Left lung (tissue), 4 donors: ENCODE measurements at regions not wholly inside any gene's neighbourhood (a gene's known extent, or its start where the extent isn't known, plus 50 kb on each side); places are given as distances from the start of the nearest gene placed in this dataset.

Source experiments
- ATAC-seq: fragments of 200-7000 bp; cut with Tn5 transposase; one replicate; pipeline ENCODE4 v1.9.1; 2020; ENCODE audit warnings: moderate library complexity
- DNase-seq, 4 donors: peaks; one replicate each; pipeline ENCODE4 v3.0.0-alpha.2; 2013 to 2020
- H3K27ac ChIP-seq, 2 donors: fragments of 200-600 bp; sonication (generic) in 1 of 2; one replicate each; pipeline versions ENCODE4 v1.5.0 to v1.8.0; 2020 to 2021
- H3K27me3 ChIP-seq, 2 donors: fragments of 200-600 bp; sonication (generic) in 1 of 2; one replicate each; pipeline versions ENCODE4 v1.5.0 to v1.8.0; 2020 to 2021
- H3K36me3 ChIP-seq, 2 donors: fragments of 200-600 bp; sonication (generic) in 1 of 2; one replicate each; pipeline versions ENCODE4 v1.5.0 to v1.8.0; 2020 to 2021
- H3K4me1 ChIP-seq, 2 donors: fragments of 200-600 bp; one replicate each; pipeline ENCODE4 v1.8.0; 2021
- H3K4me3 ChIP-seq, 2 donors: fragments of 200-600 bp; sonication (generic) in 1 of 2; one replicate each; pipeline versions ENCODE4 v1.5.0 to v1.8.0; 2020 to 2021; ENCODE audit warnings: mild to moderate bottlenecking in 1 of 2
- H3K9me3 ChIP-seq, 2 donors: fragments of 200-600 bp; sonication (generic) in 1 of 2; one replicate each; pipeline versions ENCODE4 v1.5.0 to v1.8.0; 2020 to 2021
- intact Hi-C, 2 donors: fragments of 100-400 bp; cut with DNase I; formaldehyde crosslinking; loops; one replicate each; pipeline versions ENCODE4 v1.11.2 to v1.14.2; 2022
- TF ChIP-seq, protein P1 (sequence below), 2 donors: fragments of 200-600 bp; sonication (generic) in 1 of 2; IDR thresholded peaks; one replicate each; pipeline versions ENCODE4 v1.5.0 to v1.8.0; 2021; ENCODE audit warnings: antibody characterized with exemption in 2 of 2
- donor health status: DM: no; HTN: yes; CAD: no.
- donor health status: DM: no; HTN: no; CAD: no.

DNA sequence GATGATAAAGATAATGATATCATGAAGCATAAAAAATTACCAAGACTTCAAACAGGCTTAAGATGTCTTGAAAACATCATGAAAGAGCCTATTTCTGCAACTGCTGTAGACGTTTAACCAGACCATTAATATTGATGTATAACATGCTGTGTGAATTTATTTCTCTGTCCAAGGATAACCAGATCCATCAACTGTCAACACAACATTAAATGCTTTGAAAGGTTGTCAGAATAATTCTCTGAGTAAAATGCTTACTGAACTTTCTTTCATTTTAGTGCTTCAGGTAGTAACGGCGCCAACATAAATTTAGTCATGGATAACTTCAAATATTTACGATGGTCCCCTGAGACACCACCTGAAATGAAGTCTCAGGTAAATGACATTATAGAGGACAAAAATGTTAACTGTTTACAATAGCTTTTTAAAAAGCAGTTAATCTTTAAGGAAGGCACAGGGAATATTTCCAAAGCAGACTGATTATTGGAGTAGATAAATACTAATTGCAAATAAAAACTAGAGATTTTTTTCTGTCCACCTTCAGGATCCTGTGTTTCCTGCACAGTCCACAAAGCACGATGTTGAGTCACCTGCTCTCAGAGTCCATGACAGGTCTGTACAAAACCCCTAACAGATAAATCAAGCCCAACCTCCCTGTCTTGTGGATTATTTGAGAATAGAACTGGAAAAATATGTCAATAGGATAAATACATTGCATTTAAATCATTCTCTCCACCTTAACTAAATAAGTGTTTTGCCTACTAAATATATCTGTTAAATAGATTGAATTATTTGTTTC is 1213.2 kb downstream of the XPNPEP1 start:
- Histone ChIP-seq H3K4me3 (no peak overlapping the region), H3K27ac (no peak overlapping the region), H3K9me3 (peaks cover 0 to 24% of the 10 kb centered on the region in 2 donors), H3K36me3 (no peaks in the 10 kb centered on the region), H3K4me1 (no peaks in the 10 kb centered on the region), H3K27me3 (no peaks in the 10 kb centered on the region)
- TF ChIP-seq, protein P1, sequence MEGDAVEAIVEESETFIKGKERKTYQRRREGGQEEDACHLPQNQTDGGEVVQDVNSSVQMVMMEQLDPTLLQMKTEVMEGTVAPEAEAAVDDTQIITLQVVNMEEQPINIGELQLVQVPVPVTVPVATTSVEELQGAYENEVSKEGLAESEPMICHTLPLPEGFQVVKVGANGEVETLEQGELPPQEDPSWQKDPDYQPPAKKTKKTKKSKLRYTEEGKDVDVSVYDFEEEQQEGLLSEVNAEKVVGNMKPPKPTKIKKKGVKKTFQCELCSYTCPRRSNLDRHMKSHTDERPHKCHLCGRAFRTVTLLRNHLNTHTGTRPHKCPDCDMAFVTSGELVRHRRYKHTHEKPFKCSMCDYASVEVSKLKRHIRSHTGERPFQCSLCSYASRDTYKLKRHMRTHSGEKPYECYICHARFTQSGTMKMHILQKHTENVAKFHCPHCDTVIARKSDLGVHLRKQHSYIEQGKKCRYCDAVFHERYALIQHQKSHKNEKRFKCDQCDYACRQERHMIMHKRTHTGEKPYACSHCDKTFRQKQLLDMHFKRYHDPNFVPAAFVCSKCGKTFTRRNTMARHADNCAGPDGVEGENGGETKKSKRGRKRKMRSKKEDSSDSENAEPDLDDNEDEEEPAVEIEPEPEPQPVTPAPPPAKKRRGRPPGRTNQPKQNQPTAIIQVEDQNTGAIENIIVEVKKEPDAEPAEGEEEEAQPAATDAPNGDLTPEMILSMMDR (IDR thresholded peaks at IDR 0.05): no peak
- intact Hi-C loops: no loop called here
- no peak for DNase-seq
- ATAC-seq: no peak

DNA sequence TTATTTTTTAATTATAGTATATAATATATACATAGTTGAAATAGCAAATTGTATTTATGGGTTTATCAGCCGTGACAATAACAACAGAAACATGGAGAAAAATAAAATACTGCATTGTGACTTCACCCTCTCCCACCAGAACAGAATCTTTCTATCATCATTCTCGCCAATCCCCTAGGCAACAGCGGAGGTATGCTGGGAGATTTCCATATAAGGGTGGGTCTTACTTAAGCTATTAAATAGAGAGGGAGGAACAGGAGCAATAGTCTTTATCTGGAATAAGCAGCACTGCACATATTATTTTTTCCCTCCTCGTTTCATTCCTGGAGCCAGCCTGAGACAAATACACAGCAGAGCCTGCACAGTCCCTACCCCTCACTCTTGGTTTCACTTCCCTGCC is 1214.9 kb downstream of the XPNPEP1 start:
- ATAC-seq (no peak), DNase-seq (no peak)
- intact Hi-C loops: no loop called here
- no peaks in the 10 kb centered on the region for H3K36me3 ChIP-seq
- no peaks in the 10 kb centered on the region for H3K4me1 ChIP-seq
- peaks cover 0 to 15% of the 10 kb centered on the region in 2 donors for H3K9me3 ChIP-seq
- H3K4me3 ChIP-seq: no peak overlapping the region
- TF ChIP-seq, protein P1 (IDR thresholded peaks at IDR 0.05): no peak
- no peaks in the 10 kb centered on the region for H3K27me3 ChIP-seq
- no peak overlapping the region for H3K27ac ChIP-seq

DNA sequence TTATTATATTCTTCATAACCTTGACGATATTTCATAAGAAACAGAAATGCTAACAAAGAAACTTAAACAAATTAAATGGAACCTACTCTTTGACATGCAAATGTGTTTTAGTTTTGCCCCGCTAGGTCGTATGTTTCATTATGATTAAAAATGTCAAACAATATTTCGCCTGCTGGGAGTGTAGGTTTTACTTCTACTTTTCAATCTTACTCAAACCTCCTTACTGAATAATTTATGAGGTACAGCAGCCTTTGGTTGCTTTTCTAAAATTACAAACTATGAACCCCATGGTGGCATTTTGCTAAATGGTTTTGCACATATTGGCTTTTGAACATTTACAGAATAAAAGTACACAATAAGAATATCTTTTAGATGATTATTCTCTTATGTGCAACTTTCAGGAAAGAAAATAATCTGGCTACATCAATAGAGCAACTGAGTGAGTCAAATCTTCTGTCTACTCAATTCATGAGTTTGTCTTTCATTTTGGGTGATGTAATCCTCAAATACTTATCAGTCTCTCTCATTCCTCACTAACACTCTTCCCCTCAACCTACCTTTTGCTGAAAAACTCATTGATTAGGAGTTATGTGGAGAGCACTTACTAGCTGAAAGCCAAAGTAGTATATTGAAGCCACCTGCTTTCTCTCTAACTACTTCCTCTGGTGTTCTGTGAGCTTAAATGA is 1226.4 kb downstream of the XPNPEP1 start:
- ATAC-seq (no peak), DNase-seq (no peak)
- intact Hi-C loops: no loop called here
- Histone ChIP-seq H3K27me3 (no peaks in the 10 kb centered on the region), H3K9me3 (no peaks in the 10 kb centered on the region), H3K27ac (no peak overlapping the region), H3K4me3 (no peak overlapping the region), H3K36me3 (no peaks in the 10 kb centered on the region), H3K4me1 (no peaks in the 10 kb centered on the region)
- TF ChIP-seq, protein P1 (IDR thresholded peaks at IDR 0.05): no peak

DNA sequence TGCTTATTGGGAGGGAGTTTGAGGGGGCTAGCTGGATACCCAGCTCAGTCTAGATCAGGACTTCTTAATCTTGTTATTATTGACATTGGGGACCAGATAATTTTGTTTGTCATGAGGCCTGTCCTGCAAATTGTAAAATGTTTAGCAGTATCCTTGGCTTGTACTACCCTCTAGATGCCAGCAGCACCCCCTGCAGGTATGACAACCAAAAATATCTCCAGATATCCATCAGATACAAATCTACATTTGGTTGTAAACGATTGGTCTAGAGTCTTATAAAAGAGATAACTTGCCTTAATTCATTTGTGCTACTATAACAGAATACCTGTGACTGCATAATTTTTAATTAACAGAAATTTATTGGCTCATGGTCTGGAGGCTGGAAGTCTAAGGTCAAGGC is 1232.2 kb downstream of the XPNPEP1 start:
- H3K27ac ChIP-seq: no peak overlapping the region
- intact Hi-C loops: no loop called here
- TF ChIP-seq, protein P1 (IDR thresholded peaks at IDR 0.05): no peak
- H3K9me3 ChIP-seq: no peaks in the 10 kb centered on the region
- ATAC-seq (no peak), DNase-seq (no peak)
- H3K27me3 ChIP-seq: no peaks in the 10 kb centered on the region
- no peak overlapping the region for H3K4me3 ChIP-seq
- no peaks in the 10 kb centered on the region for H3K36me3 ChIP-seq
- H3K4me1 ChIP-seq: no peaks in the 10 kb centered on the region

DNA sequence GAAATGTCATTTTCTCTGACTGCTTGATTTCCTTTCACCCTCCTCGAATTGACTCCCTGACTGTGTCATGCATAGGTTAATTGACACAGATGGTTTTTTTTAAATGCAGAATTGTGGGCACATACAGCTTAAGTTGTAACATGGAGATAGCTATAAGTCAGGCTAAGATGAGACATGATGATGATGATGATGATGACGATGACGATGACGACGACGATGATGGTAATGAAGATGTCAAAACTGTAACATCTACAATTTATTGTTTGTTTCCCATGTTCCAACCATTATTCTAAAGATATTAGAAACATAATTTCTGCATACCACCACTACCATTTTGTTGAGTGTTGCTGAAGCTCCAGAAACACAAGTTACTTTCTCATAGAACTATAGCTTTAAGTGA is 1232.8 kb downstream of the XPNPEP1 start:
- ATAC-seq: no peak
- intact Hi-C loops: no loop called here
- no peak overlapping the region for H3K4me3 ChIP-seq
- TF ChIP-seq, protein P1 (IDR thresholded peaks at IDR 0.05): no peak
- no peak overlapping the region for H3K27ac ChIP-seq
- H3K27me3 ChIP-seq: no peaks in the 10 kb centered on the region
- DNase-seq: no peak
- no peaks in the 10 kb centered on the region for H3K9me3 ChIP-seq
- no peaks in the 10 kb centered on the region for H3K4me1 ChIP-seq
- H3K36me3 ChIP-seq: no peaks in the 10 kb centered on the region
